GM18520 (cell line): ENCODE measurements at regions not wholly inside any gene's neighbourhood (a gene's known extent, or its start where the extent isn't known, plus 50 kb on each side); places are given as distances from the start of the nearest gene placed in this dataset.

Experiments
- ATAC-seq: cut with Tn5 transposase; IDR thresholded peaks from one replicate; pipeline ENCODE4 v1.9.1; 2021; ENCODE audit not compliant: unreplicated experiment

GRCh38 chr11:79902493-79902892, 461.7 kb upstream of the TENM4 start:
- ATAC-seq: no peak

DNA sequence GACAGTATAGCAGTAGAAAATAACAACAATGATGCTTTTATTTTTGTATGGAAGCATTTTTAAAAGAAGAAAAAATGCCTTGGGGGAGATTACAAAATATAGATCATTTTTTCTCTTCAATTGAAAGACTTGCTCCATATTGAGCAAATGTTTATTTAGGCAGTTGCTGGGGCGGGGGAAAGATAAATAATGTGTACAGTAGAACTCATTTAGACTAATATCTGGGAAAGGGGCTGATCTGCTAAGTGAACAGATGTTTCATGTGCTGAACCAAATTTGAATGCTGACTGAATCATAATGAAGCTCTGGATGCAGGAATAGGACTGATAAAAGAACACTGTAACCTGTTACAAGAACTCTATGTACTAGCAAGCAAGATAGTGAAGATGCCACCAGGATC, 457.1 kb upstream of the TENM4 start:
- no peak for ATAC-seq

GRCh38 chr11:79896258-79896657, 455.4 kb upstream of the TENM4 start:
- no peak for ATAC-seq

DNA sequence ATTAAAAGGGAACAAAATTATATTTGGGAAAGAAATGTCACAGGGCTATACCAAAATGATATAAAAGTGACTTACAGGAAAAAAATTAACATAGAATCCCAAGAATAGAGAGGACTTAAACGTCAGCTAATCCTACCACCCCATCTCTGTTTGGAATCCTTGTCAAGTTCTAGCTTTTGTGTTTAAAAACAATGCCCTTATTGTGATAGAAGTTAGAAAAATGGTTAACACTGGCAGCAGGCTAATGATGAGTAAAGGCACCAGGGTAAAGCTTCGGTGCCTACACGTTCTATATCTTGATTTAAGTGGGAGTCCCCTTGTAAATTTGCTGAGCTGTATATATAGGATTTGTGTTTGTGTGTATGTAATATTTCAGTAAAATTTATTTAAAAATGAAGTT, 453.3 kb upstream of the TENM4 start:
- no peak for ATAC-seq

DNA sequence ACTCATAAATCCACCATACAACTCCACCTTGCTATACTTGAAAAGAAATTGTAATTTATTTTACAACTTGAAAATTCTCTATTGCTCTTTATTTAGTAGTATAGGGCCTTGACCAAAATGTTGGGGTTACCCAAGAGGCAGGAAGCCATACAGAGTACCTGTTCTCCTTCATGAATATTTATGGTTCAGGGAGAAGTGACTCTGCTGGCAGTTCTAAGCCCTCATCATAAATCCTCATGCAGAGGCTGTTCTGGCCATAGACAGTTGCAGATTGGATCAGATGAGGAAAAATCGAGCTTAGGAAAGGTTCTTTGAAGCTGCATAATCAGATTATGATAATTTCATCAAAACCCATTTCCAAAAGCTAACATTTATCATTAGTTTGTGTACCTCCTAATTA, 449.4 kb upstream of the TENM4 start:
- no peak for ATAC-seq

DNA sequence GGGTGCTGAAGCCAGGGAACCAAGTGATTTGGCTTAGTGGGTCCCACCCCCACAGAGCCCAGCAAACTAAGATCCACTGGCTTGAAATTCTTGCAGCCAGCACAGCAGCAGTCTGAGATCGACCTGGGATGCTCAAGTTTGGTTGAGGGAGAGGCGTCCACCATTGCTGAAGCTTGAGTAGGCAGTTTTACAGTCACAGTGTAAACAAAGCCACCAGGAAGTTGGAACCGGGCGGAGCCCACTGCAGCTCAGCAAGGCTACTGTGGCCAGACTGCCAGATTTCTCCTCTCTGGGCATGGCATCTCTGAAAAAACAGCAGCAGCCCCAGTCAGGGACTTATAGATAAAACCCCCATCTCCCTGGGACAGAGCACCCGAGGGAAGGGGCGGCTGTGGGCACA, 424.1 kb upstream of the TENM4 start:
- ATAC-seq: no peak

DNA sequence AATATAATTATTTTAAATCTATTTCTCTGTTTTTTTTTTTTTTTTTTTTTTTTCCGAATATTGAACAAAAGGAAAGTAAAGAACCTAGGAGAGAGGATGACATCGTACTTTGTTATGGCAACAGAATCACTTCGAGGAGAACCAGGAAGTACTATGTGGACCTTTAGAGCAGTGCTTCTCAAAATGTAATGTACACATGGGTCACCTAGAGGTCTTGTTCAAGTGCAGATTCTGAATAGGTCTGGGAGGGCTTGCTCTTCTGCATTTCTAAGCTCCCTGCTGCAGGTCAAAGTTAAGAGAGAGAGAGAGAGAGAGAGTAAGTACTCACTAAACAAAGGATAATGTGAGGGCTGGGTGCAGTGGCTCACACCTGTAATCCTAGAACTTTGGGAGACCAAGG, 419.5 kb upstream of the TENM4 start:
- ATAC-seq: no peak

- ATAC-seq: no peak
Measured at GRCh38 chr11:79857377-79858214, 416.8 kb upstream of the TENM4 start.

DNA sequence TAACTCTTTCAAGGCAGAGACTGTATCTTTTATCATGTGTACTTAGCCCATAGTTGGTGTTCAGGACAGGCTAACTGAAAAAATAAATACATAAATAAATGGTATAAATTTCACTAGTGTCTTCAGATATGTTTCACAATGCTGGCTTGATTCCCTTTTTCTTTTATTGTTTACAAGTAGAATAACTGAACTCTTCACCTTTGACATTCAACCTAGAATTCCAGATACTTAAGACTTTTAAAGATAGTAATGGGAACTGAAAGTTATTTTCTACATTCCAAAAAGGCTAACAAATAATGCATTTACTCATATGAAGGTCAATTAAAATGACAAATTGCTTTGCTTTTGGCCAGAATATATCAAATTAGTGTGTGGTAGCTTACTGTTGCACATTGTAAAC, 411.3 kb upstream of the TENM4 start:
- no peak for ATAC-seq

DNA sequence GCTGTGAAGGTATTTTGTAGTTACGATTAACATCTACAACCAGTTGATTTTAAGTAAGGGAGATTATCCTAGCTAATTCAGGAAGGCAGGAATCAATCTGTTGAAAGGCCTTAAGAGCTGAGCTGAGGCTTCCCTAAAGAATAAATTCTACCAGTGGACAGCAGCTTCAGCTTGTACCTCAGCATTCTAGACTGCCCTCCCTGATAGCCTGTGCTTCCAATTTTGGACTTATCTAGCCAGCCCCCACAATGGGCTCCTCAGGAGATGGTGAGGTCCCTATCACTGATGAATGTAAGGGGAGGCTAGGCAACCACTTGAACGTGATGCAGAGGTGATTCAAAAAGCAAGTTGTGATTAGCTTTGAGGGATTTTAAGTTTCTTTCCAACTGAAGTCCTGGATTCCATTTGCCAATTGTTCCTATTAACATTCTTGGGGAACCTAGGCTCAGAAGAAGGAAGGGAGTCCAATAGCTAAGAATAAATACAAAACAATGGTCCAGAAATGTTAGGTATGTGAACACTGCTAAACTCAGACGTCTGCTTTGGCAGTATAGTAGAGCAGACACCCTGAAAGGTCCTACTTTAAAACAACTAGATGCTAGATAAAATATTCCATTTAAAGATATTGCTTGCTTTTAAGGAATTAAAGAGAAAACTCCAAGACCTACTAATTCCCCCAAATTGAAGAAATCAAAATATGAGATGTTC, 404.3 kb upstream of the TENM4 start:
- ATAC-seq: no peak

DNA sequence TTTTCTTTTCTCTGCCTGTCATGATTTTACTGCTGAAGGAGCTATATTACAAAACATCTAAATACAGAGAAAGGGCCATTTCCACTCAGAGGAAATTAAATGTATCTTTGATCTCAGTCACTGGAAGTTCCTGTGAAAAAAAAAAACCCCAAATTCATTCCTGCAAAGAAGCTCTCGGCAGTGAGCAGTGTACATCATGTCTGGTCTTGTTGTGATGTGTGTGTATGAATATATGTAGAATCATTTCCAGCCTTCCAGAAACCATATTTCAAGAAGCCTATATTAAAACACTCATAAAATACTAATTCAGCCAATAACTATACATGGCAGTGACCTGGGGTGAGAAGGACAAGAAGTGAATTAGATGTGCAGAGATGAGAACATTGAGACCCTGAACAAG, 393.2 kb upstream of the TENM4 start:
- ATAC-seq: no peak

- no peak for ATAC-seq
Measured at GRCh38 chr11:79830446-79830845, 389.6 kb upstream of the TENM4 start.

DNA sequence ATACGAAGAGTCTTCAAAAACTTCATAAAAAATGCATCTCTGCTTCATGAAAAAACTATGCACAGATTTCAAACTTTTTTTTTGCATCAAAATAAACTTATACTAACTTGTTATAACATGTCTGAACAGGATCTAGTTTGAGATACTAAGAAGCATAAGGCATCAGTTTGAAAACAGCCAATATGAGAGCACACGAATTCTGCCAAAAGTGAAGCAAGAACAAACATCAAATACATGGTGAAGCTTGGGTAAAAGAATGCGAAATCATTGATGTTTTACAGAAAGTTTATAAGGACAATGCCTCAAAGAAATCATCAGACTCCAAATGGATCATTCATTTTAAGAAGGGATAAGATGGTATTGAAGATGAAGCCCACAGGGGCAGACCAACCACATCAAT, 389.1 kb upstream of the TENM4 start:
- no peak for ATAC-seq

GRCh38 chr11:79822766-79823165, 381.9 kb upstream of the TENM4 start:
- no peak for ATAC-seq

DNA sequence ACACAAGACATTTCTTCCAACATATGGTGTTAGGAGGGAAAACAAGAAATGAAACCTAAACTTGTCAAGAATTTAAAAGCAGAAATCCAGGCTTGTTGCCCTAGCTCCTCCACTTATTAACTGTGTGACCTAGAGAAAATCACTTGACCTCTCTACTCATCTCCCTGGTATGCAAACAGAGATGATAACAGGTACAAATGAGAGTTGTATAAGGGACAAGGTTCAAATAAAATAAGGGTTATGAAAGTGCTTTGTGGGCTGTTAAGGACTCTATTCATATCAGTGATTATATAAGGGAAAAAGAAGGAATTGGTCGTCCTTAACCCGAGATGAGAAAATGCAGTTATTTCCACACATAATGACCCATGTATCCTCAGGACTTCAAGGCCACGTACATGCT, 372.7 kb upstream of the TENM4 start:
- no peak for ATAC-seq

DNA sequence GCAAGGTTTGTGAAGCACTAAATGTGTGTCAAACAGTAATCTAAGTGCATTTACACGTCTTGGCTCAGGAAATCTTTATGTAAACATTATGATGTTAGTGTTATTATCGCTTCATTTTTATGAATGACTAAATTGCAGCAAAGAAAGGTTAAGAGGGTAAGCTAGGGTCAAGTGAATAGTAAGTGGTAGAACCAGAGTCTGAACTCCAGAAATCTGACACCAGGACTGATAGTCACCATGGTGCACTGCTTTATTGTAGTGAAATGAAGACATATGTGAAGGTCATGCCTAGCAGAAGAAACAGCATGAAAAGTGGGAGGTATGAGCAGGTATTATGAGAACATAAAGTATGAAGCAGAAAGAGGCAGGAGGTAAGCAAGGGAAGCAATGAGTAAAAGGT, 368.7 kb upstream of the TENM4 start:
- ATAC-seq: no peak

DNA sequence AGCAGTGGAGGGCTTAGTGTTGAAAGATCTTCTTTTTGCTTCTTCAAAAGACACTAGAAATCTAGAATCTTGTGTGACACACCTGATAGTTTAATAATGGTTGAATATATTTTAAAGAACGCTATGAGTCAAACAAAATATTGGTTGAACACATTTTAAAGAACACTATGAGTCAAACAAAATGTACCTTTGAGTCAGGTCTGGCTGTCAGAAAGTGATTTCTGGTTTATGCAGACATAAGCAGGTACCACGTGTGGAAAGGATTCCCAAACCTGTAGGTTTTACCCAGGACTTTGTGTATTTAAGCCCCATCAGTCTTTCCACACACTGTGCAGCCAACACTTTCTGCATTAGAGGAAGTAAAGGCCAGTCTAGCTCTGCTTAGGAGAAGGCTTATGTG, 366.7 kb upstream of the TENM4 start:
- no peak for ATAC-seq

DNA sequence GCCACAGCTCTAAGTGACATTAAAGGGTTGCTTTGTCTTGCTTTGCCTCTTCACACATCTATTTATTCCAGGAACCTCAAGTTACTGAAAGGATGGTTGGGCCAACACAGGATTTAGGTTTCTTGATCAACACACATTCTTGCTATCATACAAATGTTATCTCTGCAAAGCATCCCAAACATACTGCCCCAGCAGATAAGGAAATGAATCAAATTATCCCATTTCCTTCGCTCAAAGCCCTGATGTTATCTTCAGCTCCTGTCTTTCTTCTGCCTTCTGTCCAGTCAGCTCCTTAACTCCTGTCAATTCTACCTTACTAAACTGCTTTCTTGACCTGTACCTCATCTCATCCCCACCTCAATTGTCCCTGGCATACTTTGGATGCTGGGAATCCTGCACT, 355.9 kb upstream of the TENM4 start:
- no peak for ATAC-seq

- ATAC-seq: no peak
Measured at GRCh38 chr11:79794484-79795393, 353.9 kb upstream of the TENM4 start.

- no peak for ATAC-seq
Measured at GRCh38 chr11:79794057-79794456, 353.2 kb upstream of the TENM4 start.

DNA sequence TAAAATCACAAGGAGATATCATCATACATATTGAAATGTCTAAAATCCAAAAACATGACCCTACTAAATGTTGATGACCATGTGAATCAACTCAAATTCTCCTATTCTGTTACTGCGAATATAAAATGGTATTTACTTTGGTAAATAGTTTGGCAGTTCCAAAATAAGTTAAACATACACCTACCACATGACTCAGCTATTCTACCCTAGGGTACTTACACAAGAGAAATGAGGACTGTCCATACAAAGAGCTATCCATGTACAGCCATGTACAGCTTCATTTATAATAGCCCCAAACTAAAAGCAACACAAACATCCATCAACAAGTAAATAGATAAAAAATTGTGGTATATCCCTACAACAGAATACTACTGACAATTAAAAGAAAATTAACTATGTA, 346.1 kb upstream of the TENM4 start:
- no peak for ATAC-seq

GRCh38 chr11:79783833-79784232, 343.0 kb upstream of the TENM4 start:
- ATAC-seq: no peak
